Stimulated activated naive CD4-positive, alpha-beta T cell treated with Interleukin-2 at 50 U/mL for 16 hours (primary cell): ENCODE measurements at regions not wholly inside any gene's neighbourhood (a gene's known extent, or its start where the extent isn't known, plus 50 kb on each side); places are given as distances from the start of the nearest gene placed in this dataset.
"Not testable (repeated sequence)": the region's sequence is repeated elsewhere in the genome, so short reads cannot be mapped to it uniquely, and the experiment has no call there.

Experiments used
- DNase-seq: peaks from one replicate; lab custom pipeline; 2025; lab: John Stamatoyannopoulos, UW

DNA sequence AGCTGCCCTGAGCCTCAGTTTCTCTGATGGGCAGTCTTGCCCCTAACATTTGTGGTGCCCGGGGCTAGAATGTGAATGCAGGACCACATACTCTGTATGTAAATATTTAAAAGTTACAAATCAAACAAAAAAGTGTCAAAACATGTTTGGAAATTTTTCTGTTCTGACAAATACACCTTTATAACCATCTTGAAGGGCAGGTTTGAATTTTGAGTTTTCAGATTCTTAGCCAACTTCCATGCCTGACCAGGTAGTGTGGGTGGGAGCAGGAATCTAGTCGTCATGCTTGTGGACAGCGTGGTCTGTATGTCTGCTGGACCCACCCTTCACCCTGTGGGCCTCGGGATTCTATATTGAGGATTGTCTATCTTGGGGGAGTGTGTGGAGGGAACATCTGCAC is 325.1 kb downstream of the SOX4 start:
- no peak for DNase-seq

DNA sequence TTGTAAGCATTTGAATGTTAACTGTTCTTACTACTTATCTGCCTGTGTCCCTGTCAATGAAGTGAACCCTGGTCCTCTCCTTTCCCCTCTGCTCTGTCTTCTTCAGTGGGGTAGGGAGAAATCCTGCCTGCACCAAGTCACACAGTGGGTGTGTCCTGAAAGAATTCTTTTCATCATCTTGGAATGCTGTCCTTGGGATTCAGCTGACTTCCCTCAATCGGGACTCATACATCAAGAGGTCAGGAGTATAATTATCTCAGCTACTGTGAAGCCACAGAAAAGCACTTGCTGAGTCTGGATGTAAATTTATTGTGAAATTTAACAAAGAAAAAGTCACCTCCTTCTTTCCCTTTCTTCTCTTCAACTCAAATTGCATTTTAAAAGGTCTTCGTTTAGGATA is 328.5 kb downstream of the SOX4 start:
- DNase-seq, result no peak

DNA sequence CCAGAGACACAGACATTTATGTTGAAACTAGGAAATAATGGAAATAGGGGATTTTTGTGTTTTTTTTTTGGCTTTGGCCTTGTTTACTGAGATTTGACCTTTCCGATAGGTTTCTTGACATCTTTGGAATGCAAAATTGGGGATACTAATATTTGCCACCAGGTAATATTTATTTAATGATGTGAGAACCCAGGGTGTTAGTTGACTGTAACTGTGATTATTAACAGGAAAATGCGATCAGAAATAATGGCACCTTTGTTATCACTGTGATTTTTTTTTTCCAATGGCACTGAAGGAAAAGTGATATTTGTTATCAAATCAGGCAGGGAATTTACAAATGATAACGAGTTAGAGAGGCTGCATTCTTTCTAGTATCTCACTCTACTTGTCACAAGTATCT is 330.5 kb downstream of the SOX4 start:
- DNase-seq, result no peak

DNA sequence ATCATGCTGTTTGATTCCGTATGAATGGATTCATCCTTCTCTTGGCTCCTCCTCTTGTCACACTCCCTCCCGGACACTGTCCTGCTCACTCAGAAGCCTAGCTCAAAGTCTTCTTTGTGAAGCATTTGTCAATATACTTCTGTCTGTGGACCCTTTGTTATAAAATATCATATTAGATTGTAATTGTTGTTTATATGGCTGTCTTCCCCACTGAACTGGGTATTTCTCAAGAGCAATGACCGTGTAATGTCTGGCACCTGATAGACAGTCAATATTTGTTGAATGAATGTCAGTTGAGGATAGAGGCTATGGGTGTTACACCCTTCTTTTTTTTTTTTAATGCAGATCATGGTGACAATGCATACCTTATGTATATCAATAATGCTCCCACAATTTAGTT is 335.3 kb downstream of the SOX4 start:
- no peak for DNase-seq

DNA sequence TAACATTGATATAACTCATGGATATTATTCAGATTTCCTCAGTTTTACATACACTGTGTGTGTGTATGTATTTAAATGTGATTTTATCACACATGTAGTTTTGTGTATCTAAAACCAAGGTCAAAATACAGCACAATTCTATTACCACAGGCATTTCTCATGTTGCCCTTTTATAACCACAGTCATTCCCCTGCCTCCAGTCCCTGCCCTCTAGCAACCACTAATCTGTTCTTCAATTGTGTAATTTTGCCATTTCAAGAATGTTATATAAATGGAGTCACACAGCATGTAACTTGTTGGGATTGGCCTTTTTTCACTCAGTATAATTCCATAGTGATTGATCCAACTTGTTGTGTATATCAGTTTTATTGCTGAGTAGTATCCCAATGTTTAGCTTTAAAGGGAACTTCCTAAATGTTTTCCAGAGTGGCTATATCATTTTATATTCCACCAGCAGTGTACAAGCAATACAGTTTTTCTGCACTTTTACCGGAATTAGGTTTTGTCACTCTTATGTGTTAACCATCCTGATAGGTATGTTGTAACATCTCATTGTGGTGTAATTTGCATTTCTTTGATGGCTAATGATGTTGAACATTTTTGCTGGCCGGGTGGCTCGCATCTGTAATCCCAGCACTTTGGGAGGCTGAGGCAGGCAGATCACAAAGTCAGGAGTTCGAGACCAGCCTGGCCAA is 338.2 kb downstream of the SOX4 start:
- no peak for DNase-seq

DNA sequence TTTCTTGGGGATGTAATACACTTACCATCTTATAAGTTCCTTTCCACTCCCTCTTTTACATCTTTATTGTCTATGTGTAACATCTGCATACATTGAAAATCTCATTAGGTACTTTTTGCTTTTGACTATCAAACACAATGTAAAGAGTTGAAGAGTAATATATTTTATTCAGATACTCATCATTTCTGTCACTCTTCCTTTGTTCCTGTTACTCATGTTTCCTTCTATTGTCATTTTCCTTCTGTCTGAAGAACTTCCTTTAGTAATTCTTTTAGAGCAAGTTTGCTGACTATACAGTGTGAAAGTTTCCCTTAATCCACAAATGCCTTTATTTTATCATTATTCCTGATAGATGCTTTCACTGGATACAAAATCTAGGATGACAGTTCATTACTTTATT is 339.8 kb downstream of the SOX4 start:
- DNase-seq, result no peak

DNA sequence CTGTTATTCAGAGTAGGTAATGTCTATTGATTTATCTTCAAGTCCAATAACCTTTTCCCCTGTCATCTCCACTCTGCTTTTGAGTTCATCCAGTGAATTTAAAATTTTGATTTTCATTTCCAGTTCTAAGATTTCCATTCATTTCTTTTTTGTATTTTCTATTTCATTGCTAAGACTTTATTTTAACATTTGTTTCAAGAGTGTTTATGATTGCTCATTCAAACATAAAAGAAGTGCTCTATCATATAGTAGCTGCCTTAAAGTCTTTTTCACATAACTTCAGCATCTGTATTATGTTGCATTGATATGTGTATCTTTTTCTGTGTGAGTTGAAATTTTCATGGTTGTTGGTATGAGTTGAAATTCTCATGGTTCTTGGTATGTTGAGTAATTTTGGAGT is 341.6 kb downstream of the SOX4 start:
- no peak for DNase-seq

DNA sequence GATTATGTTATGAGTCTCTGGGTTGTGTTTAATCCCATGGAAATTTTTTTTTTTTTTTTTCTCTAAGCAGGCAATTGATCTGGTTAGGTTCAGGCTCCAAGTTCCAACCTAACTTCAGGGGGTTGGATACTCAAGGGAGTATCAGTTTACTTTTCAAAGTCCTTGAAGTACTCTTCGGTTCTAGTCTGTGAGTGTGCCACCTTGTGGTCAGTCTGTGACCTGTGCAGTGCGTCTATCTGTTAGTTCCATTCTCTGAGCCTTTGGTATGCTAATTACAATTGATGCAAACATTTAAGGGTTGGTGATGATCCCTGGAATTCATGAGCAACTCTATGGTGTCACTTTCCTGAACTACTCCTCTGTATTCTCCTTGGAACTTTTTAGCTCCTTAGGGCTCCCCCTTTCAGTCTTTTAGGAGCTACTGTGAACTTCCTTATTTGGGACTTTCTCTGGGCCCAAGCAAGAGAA is 342.0 kb downstream of the SOX4 start:
- DNase-seq, result no peak

DNA sequence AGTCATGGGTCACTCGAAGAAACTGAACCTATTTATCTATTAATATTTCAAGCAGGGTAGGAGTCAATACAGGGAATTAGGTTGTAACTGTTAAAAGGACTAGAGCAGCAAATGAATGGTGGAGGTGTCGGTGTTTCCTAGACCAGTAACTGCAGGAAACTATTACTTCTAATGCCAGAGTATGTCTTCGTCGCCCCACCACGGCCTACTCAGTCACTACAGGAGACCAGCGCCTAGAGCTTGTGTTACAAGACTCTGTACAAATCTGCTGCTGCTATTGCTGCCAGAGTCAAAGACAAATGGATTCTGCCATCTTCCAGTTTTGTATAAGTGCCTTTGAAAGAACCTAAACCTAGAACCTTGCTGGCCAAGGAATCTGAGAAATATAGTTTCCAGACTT is 343.9 kb downstream of the SOX4 start:
- no peak for DNase-seq

DNA sequence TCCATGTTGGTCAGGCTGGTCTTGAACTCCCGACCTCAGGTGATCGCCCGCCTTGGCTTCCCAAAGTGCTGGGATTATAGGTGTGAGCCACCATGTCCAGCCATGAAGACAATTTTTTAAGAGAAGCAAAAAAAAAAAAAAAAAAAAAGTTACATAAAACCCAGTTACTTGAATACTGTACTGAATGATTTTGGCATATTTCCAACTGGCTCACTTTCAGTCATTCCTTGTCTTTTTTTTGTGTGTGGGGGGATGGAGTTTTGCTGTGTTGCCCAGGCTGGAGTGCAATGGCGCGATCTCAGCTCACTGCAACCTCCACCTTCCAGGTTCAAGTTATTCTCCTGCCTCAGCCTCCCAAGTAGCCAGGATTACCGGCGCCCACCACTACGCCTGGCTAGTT is 345.5 kb downstream of the SOX4 start:
- DNase-seq, result not testable (repeated sequence)

DNA sequence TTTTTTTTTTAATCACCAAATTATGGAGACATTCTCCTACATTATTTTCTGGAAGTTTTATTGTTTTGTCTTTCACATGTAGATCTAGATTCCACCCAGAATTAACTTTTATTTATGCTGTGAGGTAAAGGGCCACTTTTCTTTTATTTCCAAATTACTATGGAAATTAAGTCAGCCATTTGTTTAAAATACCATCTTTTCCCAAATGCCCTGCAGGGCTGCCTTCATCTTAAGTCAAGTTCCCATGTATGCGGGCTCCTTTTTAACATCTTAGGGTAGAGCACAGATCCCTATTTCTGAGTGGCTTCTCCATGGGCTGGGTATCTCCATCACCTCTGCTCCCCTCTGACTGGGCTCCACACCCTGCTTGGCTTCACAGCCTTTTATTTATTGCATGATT is 348.4 kb downstream of the SOX4 start:
- no peak for DNase-seq

DNA sequence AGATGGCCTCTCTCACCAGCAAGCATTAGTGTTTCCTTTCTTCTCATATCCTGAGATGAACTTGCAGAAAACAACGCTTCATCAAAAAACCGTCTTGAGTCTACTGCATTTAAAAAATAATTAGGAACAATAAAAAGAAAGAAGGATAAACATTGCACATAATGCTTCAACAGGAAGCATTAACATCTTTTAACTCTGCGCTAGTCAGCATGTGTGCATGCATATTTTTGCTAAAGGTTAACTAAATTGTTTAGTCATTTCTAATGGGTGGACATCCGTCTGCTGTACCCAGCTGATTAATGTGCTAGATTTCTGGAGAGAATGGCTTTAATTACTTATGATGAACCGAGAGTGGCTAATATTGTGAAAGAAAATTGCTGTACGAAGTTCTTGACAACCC is 349.3 kb downstream of the SOX4 start:
- DNase-seq, result no peak

DNA sequence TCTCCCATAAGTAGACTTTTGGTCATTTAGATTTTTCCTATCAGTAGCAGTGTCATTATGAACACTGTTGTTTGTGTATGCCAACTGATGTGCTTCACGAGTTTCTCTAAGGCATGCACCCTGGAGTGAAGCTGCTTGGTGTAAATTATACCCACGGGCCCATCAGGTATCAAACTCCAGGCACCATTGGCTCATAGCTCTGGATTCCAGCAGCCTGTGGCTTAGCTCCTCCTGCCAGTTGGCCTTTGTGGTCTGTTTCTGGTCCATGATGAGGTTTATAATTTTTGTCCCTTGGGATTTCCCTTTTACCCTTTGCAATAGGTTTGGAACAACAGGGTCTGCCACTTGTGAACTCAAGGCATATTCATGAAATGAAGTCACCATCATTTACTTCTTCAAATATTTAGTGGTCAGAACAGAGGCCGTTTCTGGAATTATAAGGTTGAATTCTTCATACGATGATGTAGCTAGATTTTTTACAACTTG is 350.5 kb downstream of the PRL start:
- no peak for DNase-seq

DNA sequence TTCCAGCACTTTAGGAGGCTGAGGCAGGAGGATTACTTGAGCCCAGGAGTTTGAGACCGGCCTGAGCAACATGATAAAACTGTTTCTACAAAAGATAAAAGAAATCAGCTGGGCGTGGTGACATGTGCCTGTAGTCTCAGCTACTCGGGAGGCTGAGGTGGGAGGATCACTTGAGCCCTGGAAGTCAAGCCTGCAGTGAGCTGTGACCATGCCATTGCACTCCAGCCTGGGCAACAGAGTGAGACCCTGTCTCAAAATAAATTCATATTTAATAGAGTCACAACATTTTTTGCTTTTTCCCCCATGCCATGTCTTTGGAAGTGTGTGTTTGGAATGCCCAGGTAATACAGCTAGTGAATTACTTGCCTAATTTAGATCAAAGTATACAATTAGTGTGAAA is 349.6 kb downstream of the PRL start:
- not testable (repeated sequence) for DNase-seq

DNA sequence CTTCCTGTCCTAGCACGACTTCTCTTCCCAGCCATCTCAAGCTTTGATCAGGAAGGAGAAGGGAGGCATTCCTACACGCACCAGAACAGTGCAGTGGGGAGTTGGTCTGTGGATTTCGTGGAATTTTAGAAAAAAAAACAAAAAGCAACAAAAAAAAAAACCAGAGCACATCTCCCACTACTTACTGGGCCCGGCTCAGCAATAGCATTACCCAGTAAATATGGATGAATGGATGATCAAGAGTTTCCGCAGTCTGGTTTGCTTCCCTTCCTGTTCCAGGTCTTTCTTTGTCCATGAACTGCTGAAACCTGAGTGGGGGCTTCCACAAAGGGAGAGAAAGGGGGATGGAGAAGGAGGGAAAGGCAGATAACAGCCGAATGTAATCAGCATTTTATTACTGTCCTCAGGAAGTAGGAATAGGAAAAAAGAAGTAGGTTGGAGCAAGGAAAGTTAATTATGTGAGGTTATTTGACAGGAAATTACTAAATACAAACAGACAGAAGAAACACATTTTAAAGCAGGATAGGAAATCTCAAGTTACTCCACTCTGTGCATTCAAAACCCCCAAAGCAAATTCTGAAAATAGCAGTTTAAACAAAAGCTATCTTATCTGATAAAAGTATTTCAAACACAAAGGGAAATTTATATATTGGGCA is 349.0 kb downstream of the PRL start:
- no peak for DNase-seq

DNA sequence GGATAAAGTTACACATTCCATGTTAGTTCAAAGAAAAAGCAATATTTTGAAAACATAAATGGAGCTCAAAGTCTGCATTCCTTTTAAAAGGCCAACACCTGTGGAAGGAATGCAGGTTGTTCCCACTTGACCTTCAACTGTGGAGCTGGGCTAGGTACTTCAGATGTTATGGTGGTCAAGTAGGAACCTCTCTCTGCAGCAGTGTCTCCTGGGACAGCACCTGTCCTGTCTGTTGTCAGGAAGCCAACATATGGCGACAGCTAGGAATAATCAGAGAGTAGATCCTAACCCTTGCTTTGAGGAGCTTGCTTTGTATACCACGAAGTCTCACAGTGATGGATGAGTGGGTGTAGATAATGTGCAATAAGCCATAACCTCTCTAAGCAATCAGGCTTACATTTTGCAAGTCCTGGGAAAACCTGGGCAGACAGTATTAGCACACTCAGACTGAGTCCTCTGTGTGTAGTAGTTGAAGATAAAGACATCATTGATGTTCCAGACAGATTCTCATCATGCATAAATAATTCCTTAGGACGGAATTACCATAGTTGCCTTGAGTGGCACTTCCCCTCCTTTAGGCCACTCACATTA is 347.5 kb downstream of the PRL start:
- no peak for DNase-seq

DNA sequence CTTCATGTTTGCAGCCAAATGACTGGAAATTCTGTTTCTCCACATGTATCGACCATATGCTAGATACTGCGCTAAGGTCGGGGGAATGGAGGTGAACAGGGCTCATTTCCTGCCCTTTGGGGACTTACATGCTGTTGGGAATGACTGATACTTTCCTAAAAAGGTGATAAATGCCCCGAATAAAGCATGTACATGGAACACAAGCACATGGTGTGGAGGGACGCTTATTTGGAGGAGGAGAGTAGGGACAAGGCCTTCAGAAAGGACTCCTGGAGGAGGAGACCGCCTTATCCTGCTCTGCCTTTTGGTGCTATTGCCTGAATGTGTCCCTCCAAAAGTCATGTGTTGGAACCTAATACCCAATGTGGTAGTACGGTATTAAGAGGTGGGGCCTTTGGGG is 344.5 kb downstream of the PRL start:
- no peak for DNase-seq

DNA sequence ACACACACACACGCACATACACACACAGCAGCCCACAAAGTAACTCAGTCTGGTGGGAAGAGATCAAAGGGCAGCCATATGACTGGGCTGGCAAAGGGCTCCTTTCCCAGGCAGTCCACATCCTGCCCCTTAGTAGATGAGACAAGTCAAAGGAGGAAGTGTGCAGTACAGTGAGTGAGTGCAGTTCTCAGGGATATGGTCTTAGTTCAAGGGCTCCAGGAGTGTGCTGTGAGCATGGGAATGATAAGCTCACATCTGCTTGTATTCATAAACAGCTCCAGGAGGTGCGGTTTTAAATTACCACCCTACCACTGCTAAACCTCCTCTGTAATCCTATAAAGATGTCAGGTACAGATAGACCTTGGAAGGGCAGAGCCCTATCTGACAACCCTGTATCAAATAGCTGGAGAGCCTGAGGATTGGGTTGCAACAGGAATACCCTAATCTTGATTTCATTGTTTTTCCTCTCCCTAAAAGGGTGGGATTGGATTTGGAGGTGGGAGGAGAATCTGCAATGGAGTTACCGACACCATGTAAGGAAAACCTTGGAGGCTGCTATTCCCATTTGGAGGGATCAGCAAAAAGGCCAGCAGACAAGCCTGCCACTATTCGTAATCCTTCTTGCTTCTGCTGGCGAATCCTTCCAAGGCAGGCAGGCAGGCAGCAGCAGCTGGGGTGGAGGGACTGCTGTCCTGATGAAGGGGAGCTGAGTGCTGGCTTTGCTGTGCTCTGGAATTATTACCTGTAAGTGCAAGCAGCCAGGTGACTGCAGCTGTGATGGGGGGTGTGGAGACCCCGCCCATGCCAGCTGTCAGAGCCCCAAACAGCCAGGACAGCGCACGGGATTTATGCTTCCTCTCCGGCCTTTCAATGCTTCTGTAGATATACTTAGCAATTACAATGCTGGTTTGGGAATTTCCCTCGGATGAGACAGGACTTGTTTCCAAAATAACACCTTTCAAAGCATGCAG is 342.7 kb downstream of the PRL start:
- DNase-seq, result no peak

DNA sequence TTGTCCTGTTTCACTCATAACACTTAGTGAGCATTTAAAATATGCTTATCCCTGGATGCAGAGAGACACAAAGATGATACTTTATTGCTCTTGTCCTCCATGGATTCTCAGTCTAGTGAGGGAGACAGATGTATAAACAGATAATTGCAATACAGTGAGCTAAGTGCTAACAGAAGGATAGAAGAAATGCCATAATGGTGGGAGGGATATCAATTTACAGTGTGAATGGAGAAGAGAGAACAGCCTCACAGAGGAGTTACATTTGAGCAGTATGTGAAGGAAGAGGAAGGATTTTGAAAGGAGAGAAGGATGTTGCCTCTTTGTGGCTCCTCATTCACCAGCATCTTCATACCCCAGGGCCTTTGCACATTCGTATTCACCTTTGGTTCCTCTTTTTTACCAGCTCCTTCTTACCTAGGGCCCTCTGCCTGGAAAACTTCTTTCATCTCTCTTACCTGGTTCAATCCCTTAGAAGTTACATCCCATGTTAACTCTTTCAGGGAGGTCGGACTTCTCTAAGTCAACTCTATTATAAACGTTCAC is 341.7 kb downstream of the PRL start:
- no peak for DNase-seq

DNA sequence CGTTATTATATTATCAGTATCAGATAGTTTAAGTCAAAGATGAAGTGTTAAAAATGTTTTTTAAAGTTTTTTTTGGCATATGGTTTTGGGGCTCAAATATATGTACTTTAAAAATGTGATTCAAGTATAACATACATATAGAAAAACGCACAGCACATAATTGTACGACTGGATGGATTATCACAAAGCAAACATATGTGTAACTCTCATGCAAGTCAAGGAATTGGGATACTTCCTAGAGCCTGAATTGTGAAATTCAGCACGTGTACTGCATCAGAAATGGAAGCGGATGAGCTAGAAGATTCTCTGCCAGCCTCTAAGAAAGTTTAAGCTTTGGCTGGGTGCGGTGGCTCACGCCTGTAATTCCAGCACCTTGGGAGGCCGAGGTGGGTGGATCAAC is 340.9 kb downstream of the PRL start:
- DNase-seq, result no peak

DNA sequence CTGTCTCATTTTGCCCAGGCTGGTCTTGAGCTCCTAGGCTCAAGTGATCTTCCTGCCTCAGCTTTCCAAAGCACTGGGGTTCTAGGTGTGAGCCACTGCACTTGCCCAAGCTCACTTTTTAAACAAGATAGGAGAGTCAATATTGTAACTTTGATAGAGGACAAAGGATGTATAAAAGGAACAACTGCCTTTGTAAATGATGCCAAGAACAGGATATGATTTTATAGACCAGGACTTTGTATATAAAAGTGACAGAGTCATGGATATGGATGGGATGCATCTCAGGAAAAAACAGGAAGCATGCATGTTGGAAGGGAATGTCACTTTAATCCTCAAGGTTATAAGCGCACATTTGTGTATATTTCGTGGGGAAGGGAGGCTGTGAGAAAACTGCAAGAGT is 338.4 kb downstream of the PRL start:
- DNase-seq, result no peak

DNA sequence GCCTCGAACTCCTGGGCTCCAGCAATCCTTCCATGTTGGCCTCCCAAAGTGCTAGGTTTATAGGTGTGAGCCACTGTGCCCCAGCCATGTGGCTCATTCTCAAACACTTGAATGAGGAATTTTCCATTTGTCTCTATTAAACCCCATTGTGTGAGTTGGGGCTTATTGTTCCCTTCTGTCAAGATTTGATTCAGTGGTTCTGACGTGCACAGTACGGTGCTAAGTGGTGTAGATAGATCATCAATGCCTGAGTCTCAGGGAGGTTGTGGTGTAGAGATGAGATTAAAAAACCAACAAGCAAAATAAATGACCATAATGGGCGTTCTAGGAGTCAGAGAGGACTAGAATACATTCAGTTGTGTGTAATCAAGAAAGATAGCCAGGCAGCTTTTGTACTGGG is 335.6 kb downstream of the PRL start:
- DNase-seq, result no peak
